ENCODE measurements at regions not wholly inside any gene's neighbourhood (a gene's known extent, or its start where the extent isn't known, plus 50 kb on each side); places are given as distances from the start of the nearest gene placed in this dataset.

GRCh38 chr5:112063856-112064255 lies 306.9 kb upstream of the NREP start:
- no peak overlapping the region for H3K4me3 ChIP-seq (ENCODE audit: low read length)
- H3K27me3 Mint-ChIP-seq (ENCODE audit: insufficient read depth), result no peaks in the 10 kb centered on the region
- no peak overlapping the region for H3K27ac ChIP-seq (ENCODE audit: low read depth, low read length)
- H3K27ac Mint-ChIP-seq, result no peak overlapping the region
- H3K9me3 Mint-ChIP-seq, result no peaks in the 10 kb centered on the region
- H3K9me3 ChIP-seq (ENCODE audit: control insufficient read depth, low read length), result no peaks in the 10 kb centered on the region
- no peaks in the 10 kb centered on the region for H3K4me1 Mint-ChIP-seq
- 85% methylated on average over 1 of the region's 1 CpG; no CpG with 5 or more reads in 1 of the 2 experiments for WGBS, 2 experiments (ENCODE audit: insufficient coverage in 1 of 2, insufficient read length in 1 of 2)
- no peaks in the 10 kb centered on the region for H3K4me1 ChIP-seq (ENCODE audit: control insufficient read depth, insufficient read depth, low read length)
- H3K36me3 ChIP-seq (ENCODE audit: control insufficient read depth, insufficient read depth, low read length), result no peaks in the 10 kb centered on the region
- TF ChIP-seq CTCF (conservative IDR thresholded peaks at IDR 0.05), result no peak
- no peak overlapping the region for H3K4me3 Mint-ChIP-seq
- DNase-seq, result no peak
- no peak overlapping the region for H3K9ac ChIP-seq (ENCODE audit: extremely low read depth, low read length, poor library complexity, severe bottlenecking)
- H3K36me3 Mint-ChIP-seq (ENCODE audit: low read depth), result no peaks in the 10 kb centered on the region
- H3K27me3 ChIP-seq (ENCODE audit: control insufficient read depth, insufficient read depth, low read length, poor library complexity, severe bottlenecking), result no peaks in the 10 kb centered on the region

- WGBS, 2 experiments (ENCODE audit: insufficient coverage in 1 of 2, insufficient read length in 1 of 2), result 91% methylated on average over 2 of the region's 2 CpGs; no CpG with 5 or more reads in 1 of the 2 experiments
- no peaks in the 10 kb centered on the region for H3K9me3 Mint-ChIP-seq
- no peak overlapping the region for H3K27ac ChIP-seq (ENCODE audit: low read depth, low read length)
- no peaks in the 10 kb centered on the region for H3K9me3 ChIP-seq (ENCODE audit: control insufficient read depth, low read length)
- H3K4me3 ChIP-seq (ENCODE audit: low read length), result no peak overlapping the region
- no peak overlapping the region for H3K9ac ChIP-seq (ENCODE audit: extremely low read depth, low read length, poor library complexity, severe bottlenecking)
- H3K36me3 Mint-ChIP-seq (ENCODE audit: low read depth), result no peaks in the 10 kb centered on the region
- DNase-seq, result no peak
- H3K27me3 Mint-ChIP-seq (ENCODE audit: insufficient read depth), result no peaks in the 10 kb centered on the region
- H3K4me1 ChIP-seq (ENCODE audit: control insufficient read depth, insufficient read depth, low read length), result no peaks in the 10 kb centered on the region
- H3K4me1 Mint-ChIP-seq, result no peaks in the 10 kb centered on the region
- H3K4me3 Mint-ChIP-seq, result no peak overlapping the region
- no peak overlapping the region for H3K27ac Mint-ChIP-seq
- no peaks in the 10 kb centered on the region for H3K36me3 ChIP-seq (ENCODE audit: control insufficient read depth, insufficient read depth, low read length)
- TF ChIP-seq CTCF (conservative IDR thresholded peaks at IDR 0.05), result no peak
- no peaks in the 10 kb centered on the region for H3K27me3 ChIP-seq (ENCODE audit: control insufficient read depth, insufficient read depth, low read length, poor library complexity, severe bottlenecking)
Measured at GRCh38 chr5:112063191-112063590, 306.2 kb upstream of the NREP start.

- Mint-ChIP-seq H3K4me1 (no peaks in the 10 kb centered on the region), H3K36me3 (ENCODE audit: low read depth) (no peaks in the 10 kb centered on the region), H3K9me3 (no peaks in the 10 kb centered on the region), H3K4me3 (no peak overlapping the region), H3K27ac (no peak overlapping the region), H3K27me3 (ENCODE audit: insufficient read depth) (no peaks in the 10 kb centered on the region)
- Histone ChIP-seq H3K4me3 (ENCODE audit: low read length) (no peak overlapping the region), H3K36me3 (ENCODE audit: control insufficient read depth, insufficient read depth, low read length) (no peaks in the 10 kb centered on the region), H3K9me3 (ENCODE audit: control insufficient read depth, low read length) (no peaks in the 10 kb centered on the region), H3K4me1 (ENCODE audit: control insufficient read depth, insufficient read depth, low read length) (no peaks in the 10 kb centered on the region), H3K27ac (ENCODE audit: low read depth, low read length) (no peak overlapping the region), H3K9ac (ENCODE audit: extremely low read depth, low read length, poor library complexity, severe bottlenecking) (no peak overlapping the region), H3K27me3 (ENCODE audit: control insufficient read depth, insufficient read depth, low read length, poor library complexity, severe bottlenecking) (no peaks in the 10 kb centered on the region)
- WGBS, 2 experiments (ENCODE audit: insufficient coverage in 1 of 2, insufficient read length in 1 of 2), result 90 to 93% methylated on average over 1 to 2 of the region's 2 CpGs
- TF ChIP-seq CTCF (conservative IDR thresholded peaks at IDR 0.05), result no peak
- no peak for DNase-seq
Measured at GRCh38 chr5:112062181-112062580, 305.2 kb upstream of the NREP start.
